IMR-90 (cell line): ENCODE measurements at regions not wholly inside any gene's neighbourhood (a gene's known extent, or its start where the extent isn't known, plus 50 kb on each side); places are given as distances from the start of the nearest gene placed in this dataset.

Experiments used
- ATAC-seq: fragments of 200-7000 bp; cut with Tn5 transposase; 2 replicates; pipeline ENCODE4 v1.9.1; 2020; ENCODE audit warnings: low read depth, mild to moderate bottlenecking, moderate library complexity
- BruUV-seq: library from RNA; stranded (reverse); fragments of 400-500 nt; replicated peaks from 2 replicates; lab custom pipeline; 2021; lab: Mats Ljungman, UMichigan
- CTCF ChIA-PET: fragments of 300-600 bp; formaldehyde crosslinking; extraction: SDS; loops from one replicate; lab custom pipeline; 2021; ENCODE audit warnings: antibody characterized with exemption; lab: Yijun Ruan, JAX
- POLR2A ChIA-PET: fragments of 300-600 bp; sonication (Branson Sonifier 250); formaldehyde crosslinking; loops from one replicate; lab custom pipeline; 2022; ENCODE audit warnings: antibody characterized with exemption; ENCODE audit not compliant: unreplicated experiment; lab: Charles Lee
- DNase-seq: peaks from one replicate; pipeline ENCODE4 v3.0.0; 2013
- H2AFZ ChIP-seq: replicated peaks from 2 replicates; pipeline ENCODE3; 2013; ENCODE audit warnings: low read length, mild to moderate bottlenecking; ENCODE audit not compliant: poor library complexity
- H2AK5ac ChIP-seq: 2 replicates; pipeline ENCODE4 v1.6.1; 2013; ENCODE audit warnings: low read depth, low read length, inconsistent platforms
- H2AK9ac ChIP-seq: replicated peaks from 2 replicates; pipeline ENCODE3; 2013; ENCODE audit warnings: mild to moderate bottlenecking, low read depth, low read length, moderate library complexity; ENCODE audit not compliant: poor library complexity
- H2BK120ac ChIP-seq: 2 replicates; pipeline ENCODE4 v1.6.1; 2013; ENCODE audit warnings: low read depth, low read length, inconsistent platforms
- H2BK15ac ChIP-seq: 3 replicates; pipeline ENCODE4 v1.6.1; 2013; ENCODE audit warnings: low read depth, low read length, inconsistent platforms
- H2BK20ac ChIP-seq: 2 replicates; pipeline ENCODE4 v1.6.1; 2013; ENCODE audit warnings: low read depth, mild to moderate bottlenecking, inconsistent platforms, low read length, moderate library complexity
- H2BK5ac ChIP-seq: 2 replicates; pipeline ENCODE4 v1.6.1; 2013; ENCODE audit warnings: mild to moderate bottlenecking, low read depth, low read length, inconsistent platforms; ENCODE audit not compliant: poor library complexity, severe bottlenecking
- H3K14ac ChIP-seq: replicated peaks from 2 replicates; pipeline ENCODE4 v1.6.1; 2013; ENCODE audit warnings: low read depth, low read length, inconsistent platforms
- H3K18ac ChIP-seq: 2 replicates; pipeline ENCODE4 v1.6.1; 2013; ENCODE audit warnings: low read depth, low read length, control low read depth
- H3K23ac ChIP-seq: 2 replicates; pipeline ENCODE4 v1.6.1; 2013; ENCODE audit warnings: low read depth, low read length, inconsistent platforms
- H3K27ac ChIP-seq: 2 replicates; pipeline ENCODE4 v1.5.1; 2013; ENCODE audit warnings: mild to moderate bottlenecking, control low read depth, low read length; ENCODE audit not compliant: insufficient read depth
- H3K27me3 ChIP-seq: 2 replicates; pipeline ENCODE4 v1.6.1; 2013; ENCODE audit warnings: low read length; ENCODE audit not compliant: control insufficient read depth, insufficient read depth
- H3K36me3 ChIP-seq: 2 replicates; pipeline ENCODE4 v1.6.1; 2013; ENCODE audit warnings: low read length, mixed read lengths; ENCODE audit not compliant: control insufficient read depth, insufficient read depth
- H3K4ac ChIP-seq: 2 replicates; pipeline ENCODE4 v1.6.1; 2013; ENCODE audit warnings: low read depth, low read length, inconsistent platforms
- H3K4me1 ChIP-seq: 2 replicates; pipeline ENCODE4 v1.6.1; 2013; ENCODE audit warnings: low read length, mixed read lengths; ENCODE audit not compliant: control insufficient read depth, insufficient read depth
- H3K4me2 ChIP-seq: 2 replicates; pipeline ENCODE4 v1.6.1; 2013; ENCODE audit warnings: low read depth, mild to moderate bottlenecking, control low read depth, low read length, moderate library complexity
- H3K4me3 ChIP-seq: 2 replicates; pipeline ENCODE4 v1.5.1; 2013; ENCODE audit warnings: low read depth, mild to moderate bottlenecking, control low read depth, low read length, moderate library complexity; ENCODE audit not compliant: insufficient read depth
- H3K56ac ChIP-seq: 2 replicates; pipeline ENCODE4 v1.6.1; 2013; ENCODE audit warnings: low read length, inconsistent platforms; ENCODE audit not compliant: insufficient read depth; ENCODE audit errors: extremely low read depth
- H3K79me1 ChIP-seq, 2 experiments: 2 replicates each; pipeline ENCODE4 v1.6.1; 2013; ENCODE audit warnings: low read length in 2 of 2, inconsistent platforms in 1 of 2, low read depth in 1 of 2
- H3K9ac ChIP-seq: 2 replicates; pipeline ENCODE4 v1.6.1; 2013; ENCODE audit warnings: low read depth, low read length, control low read depth
- H3K9me1 ChIP-seq: 2 replicates; pipeline ENCODE4 v1.6.1; 2013; ENCODE audit warnings: low read length, inconsistent platforms; ENCODE audit not compliant: insufficient read depth
- H3K9me3 ChIP-seq: 2 replicates; pipeline ENCODE4 v1.6.1; 2013; ENCODE audit warnings: low read length; ENCODE audit not compliant: control insufficient read depth, insufficient read depth
- H4K20me1 ChIP-seq: 2 replicates; pipeline ENCODE4 v1.6.1; 2013; ENCODE audit warnings: low read length, inconsistent platforms; ENCODE audit not compliant: insufficient read depth
- H4K5ac ChIP-seq: 2 replicates; pipeline ENCODE4 v1.6.1; 2013; ENCODE audit warnings: mild to moderate bottlenecking, low read depth, low read length, control low read depth
- H4K8ac ChIP-seq, 2 experiments: 2 replicates each; pipeline ENCODE4 v1.6.1; 2013; ENCODE audit warnings: low read depth in 2 of 2, low read length in 2 of 2, control low read depth in 1 of 2, inconsistent platforms in 1 of 2
- H4K91ac ChIP-seq: 2 replicates; pipeline ENCODE4 v1.6.1; 2013; ENCODE audit warnings: low read depth, low read length, inconsistent platforms; ENCODE audit not compliant: insufficient read depth
- BHLHE40 ChIP-seq: fragments of 150-350 bp; IDR thresholded peaks from 2 replicates; pipeline ENCODE4 v1.6.1; 2016; ENCODE audit warnings: mild to moderate bottlenecking, low read depth, low read length
- CEBPB ChIP-seq: IDR thresholded peaks from 2 replicates; pipeline ENCODE4 v1.6.1; 2012; ENCODE audit warnings: low read depth, low read length, improper control_type of control experiment
- FOS ChIP-seq: fragments of 150-350 bp; IDR thresholded peaks from 2 replicates; pipeline ENCODE4 v1.6.1; 2016; ENCODE audit warnings: low read depth, low read length
- MAFK ChIP-seq: IDR thresholded peaks from 2 replicates; pipeline ENCODE4 v1.6.1; 2012; ENCODE audit warnings: low read depth, low read length, improper control_type of control experiment
- MAZ ChIP-seq: IDR thresholded peaks from 2 replicates; pipeline ENCODE4 v1.6.1; 2012; ENCODE audit warnings: low read depth, mild to moderate bottlenecking, low read length, improper control_type of control experiment, moderate library complexity, borderline replicate concordance
- MXI1 ChIP-seq: IDR thresholded peaks from 2 replicates; pipeline ENCODE4 v1.6.1; 2012; ENCODE audit warnings: low read depth, mild to moderate bottlenecking, low read length, moderate library complexity, borderline replicate concordance
- NFE2L2 ChIP-seq: fragments of 150-350 bp; IDR thresholded peaks from 2 replicates; pipeline ENCODE4 v1.6.1; 2016; ENCODE audit warnings: low read depth, mild to moderate bottlenecking, low read length
- RAD21 ChIP-seq: IDR thresholded peaks from 2 replicates; pipeline ENCODE4 v1.6.1; 2012; ENCODE audit warnings: low read length, improper control_type of control experiment
- RCOR1 ChIP-seq: IDR thresholded peaks from 2 replicates; pipeline ENCODE4 v1.6.1; 2012; ENCODE audit warnings: mild to moderate bottlenecking, low read length, improper control_type of control experiment; ENCODE audit not compliant: insufficient replicate concordance
- RFX5 ChIP-seq: IDR thresholded peaks from 2 replicates; pipeline ENCODE4 v1.8.0; 2012; ENCODE audit warnings: low read depth, mild to moderate bottlenecking, low read length, moderate library complexity
- WGBS, 2 experiments: methylation state at CpG; one replicate each; pipeline versions ENCODE4 v1.1.5 to v1.1.7; 2013; ENCODE audit warnings: missing lambda C conversion rate in 2 of 2; ENCODE audit not compliant: insufficient read length in 1 of 2; ENCODE audit errors: extremely low coverage in 2 of 2; 5-methylcytosine and 5-hydroxymethylcytosine counted together
- dilution Hi-C: fragments of 300-500 bp; cut with HindIII; formaldehyde crosslinking; loops from one replicate; pipeline ENCODE4 v1.14.3; 2018; ENCODE audit warnings: low sequenced_read_pairs; ENCODE audit not compliant: unreplicated experiment
- in situ Hi-C: fragments of 300-500 bp; cut with MboI; formaldehyde crosslinking; loops from 3 replicates; pipeline ENCODE4 v1.14.3; 2019; ENCODE audit warnings: low sequenced_read_pairs, inconsistent platforms, mixed read lengths
- intact Hi-C: fragments of 100-400 bp; cut with micrococcal nuclease; formaldehyde crosslinking; loops from 2 replicates; pipeline ENCODE4 v1.10.0; 2022
- TF ChIP-seq, protein P1 (sequence below): conservative IDR thresholded peaks from 2 replicates; pipeline ENCODE4 v1.5.1; 2012; ENCODE audit warnings: mild to moderate bottlenecking, low read depth, low read length, improper control_type of control experiment
- TF ChIP-seq, protein P2 (sequence below): fragments of 150-350 bp; IDR thresholded peaks from 2 replicates; pipeline ENCODE4 v1.6.1; 2016; ENCODE audit warnings: low read depth, mild to moderate bottlenecking, low read length, moderate library complexity, borderline replicate concordance

DNA sequence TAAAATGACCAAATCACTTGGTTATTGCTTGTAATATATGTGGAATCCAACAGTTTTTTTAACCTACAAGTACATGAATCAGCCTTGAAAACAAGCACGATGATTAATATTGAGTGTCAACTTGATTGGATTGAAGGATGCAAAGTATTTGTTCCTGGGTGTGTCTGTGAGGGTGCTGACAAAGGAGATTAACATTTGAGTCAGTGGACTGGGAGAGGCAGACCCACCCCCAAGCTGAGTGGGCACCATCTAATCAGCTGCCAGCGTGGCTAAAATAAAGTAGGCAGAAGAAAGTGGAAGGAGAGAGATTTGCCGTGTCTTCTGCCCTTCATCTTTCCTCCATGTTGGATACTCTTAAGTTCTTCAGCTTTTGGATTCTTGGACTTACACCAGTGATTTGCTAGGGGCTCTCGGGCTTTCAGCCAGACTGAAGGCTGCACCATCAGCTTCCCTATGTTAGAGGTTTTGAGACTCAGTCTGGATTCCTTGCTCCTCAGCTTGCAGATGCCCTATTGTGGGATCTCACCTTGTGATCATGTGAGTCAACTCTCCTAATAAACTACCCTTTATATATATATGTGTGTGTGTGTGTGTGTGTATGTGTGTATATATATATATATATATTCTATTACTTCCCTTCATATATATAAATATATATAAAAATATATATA is 118.4 kb upstream of the WDR11 start:
- Histone ChIP-seq H3K79me1 (no peaks in the 10 kb centered on the region), H3K56ac (no peak overlapping the region), H3K27ac (no peak overlapping the region), H3K4me1 (no peaks in the 10 kb centered on the region), H2AK9ac (no peak overlapping the region), H3K9me3 (no peaks in the 10 kb centered on the region), H3K4me3 (no peak overlapping the region), H4K8ac (no peak overlapping the region), H2BK20ac (no peak overlapping the region), H4K20me1 (no peaks in the 10 kb centered on the region), H3K9ac (no peak overlapping the region), H3K27me3 (no peaks in the 10 kb centered on the region), H3K4ac (no peak overlapping the region), H3K14ac (no peak overlapping the region), H3K36me3 (no peaks in the 10 kb centered on the region), H3K23ac (no peak overlapping the region), H2BK120ac (no peak overlapping the region), H4K5ac (no peak overlapping the region), H3K4me2 (no peak overlapping the region), H2AK5ac (no peak overlapping the region), H2AFZ (no peak overlapping the region), H2BK5ac (no peak overlapping the region), H2BK15ac (no peak overlapping the region), H3K9me1 (no peaks in the 10 kb centered on the region), H3K18ac (no peak overlapping the region), H4K91ac (no peak overlapping the region)
- no peak for ATAC-seq
- BruUV-seq, result no TSS peak
- CTCF ChIA-PET, result no interaction called here
- dilution Hi-C loops (no loop called here), in situ Hi-C loops (no loop called here), intact Hi-C loops (loop anchor here (10.0 kb wide), 1 partner anchor 978 kb away; no protein-coding TSS in a partner anchor)
- no CpG with 5 or more reads among the region's 4 CpGs for WGBS, 2 experiments
- POLR2A ChIA-PET, result no interaction called here
- no peak for DNase-seq
- TF ChIP-seq MAZ, result no peak
- no peak for TF ChIP-seq BHLHE40
- TF ChIP-seq RCOR1, result no peak
- TF ChIP-seq CEBPB, result no peak
- no peak for TF ChIP-seq FOS
- TF ChIP-seq MXI1, result no peak
- TF ChIP-seq RFX5, result no peak
- TF ChIP-seq, protein P1, sequence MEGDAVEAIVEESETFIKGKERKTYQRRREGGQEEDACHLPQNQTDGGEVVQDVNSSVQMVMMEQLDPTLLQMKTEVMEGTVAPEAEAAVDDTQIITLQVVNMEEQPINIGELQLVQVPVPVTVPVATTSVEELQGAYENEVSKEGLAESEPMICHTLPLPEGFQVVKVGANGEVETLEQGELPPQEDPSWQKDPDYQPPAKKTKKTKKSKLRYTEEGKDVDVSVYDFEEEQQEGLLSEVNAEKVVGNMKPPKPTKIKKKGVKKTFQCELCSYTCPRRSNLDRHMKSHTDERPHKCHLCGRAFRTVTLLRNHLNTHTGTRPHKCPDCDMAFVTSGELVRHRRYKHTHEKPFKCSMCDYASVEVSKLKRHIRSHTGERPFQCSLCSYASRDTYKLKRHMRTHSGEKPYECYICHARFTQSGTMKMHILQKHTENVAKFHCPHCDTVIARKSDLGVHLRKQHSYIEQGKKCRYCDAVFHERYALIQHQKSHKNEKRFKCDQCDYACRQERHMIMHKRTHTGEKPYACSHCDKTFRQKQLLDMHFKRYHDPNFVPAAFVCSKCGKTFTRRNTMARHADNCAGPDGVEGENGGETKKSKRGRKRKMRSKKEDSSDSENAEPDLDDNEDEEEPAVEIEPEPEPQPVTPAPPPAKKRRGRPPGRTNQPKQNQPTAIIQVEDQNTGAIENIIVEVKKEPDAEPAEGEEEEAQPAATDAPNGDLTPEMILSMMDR, result no peak
- TF ChIP-seq, protein P2, sequence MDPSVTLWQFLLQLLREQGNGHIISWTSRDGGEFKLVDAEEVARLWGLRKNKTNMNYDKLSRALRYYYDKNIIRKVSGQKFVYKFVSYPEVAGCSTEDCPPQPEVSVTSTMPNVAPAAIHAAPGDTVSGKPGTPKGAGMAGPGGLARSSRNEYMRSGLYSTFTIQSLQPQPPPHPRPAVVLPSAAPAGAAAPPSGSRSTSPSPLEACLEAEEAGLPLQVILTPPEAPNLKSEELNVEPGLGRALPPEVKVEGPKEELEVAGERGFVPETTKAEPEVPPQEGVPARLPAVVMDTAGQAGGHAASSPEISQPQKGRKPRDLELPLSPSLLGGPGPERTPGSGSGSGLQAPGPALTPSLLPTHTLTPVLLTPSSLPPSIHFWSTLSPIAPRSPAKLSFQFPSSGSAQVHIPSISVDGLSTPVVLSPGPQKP, result no peak
- no peak for TF ChIP-seq NFE2L2
- TF ChIP-seq RAD21, result no peak
- no peak for TF ChIP-seq MAFK
